WTC11 (cell line): ENCODE measurements at regions not wholly inside any gene's neighbourhood (a gene's known extent, or its start where the extent isn't known, plus 50 kb on each side); places are given as distances from the start of the nearest gene placed in this dataset. TPM values are rescaled to one million over a fixed set of nuclear protein-coding genes. Genes with fewer than 3 reads are reported as not detected.

ENCODE experiments used
- ATAC-seq: fragments of 200-7000 bp; cut with Tn5 transposase; 2 replicates; pipeline ENCODE4 v1.10.0; 2021; ENCODE audit warnings: mild to moderate bottlenecking, moderate library complexity
- CTCF ChIA-PET: fragments of 300-600 bp; sonication (Branson Sonifier 250); formaldehyde crosslinking; loops from one replicate; lab custom pipeline; 2021; ENCODE audit warnings: antibody characterized with exemption; lab: Charles Lee
- POLR2A ChIA-PET: fragments of 350-600 bp; sonication (Branson Sonifier 250); formaldehyde crosslinking; loops from one replicate; lab custom pipeline; 2021; ENCODE audit warnings: antibody characterized with exemption; lab: Charles Lee
- DNase-seq: peaks from one replicate; pipeline ENCODE4 v3.0.0; 2021; ENCODE audit warnings: low spot score
- H3K27ac Mint-ChIP-seq: 2 replicates; pipeline ENCODE4 v1.8.0; 2021; ENCODE audit warnings: mixed read lengths
- H3K27me3 Mint-ChIP-seq: 2 replicates; pipeline ENCODE4 v1.8.0; 2021; ENCODE audit warnings: low read depth, mild to moderate bottlenecking, moderate library complexity, mixed read lengths
- H3K36me3 Mint-ChIP-seq: 2 replicates; pipeline ENCODE4 v1.8.0; 2021; ENCODE audit warnings: mixed read lengths
- H3K4me1 Mint-ChIP-seq: 2 replicates; pipeline ENCODE4 v1.8.0; 2022; ENCODE audit warnings: mixed read lengths
- H3K4me3 Mint-ChIP-seq: 2 replicates; pipeline ENCODE4 v1.8.0; 2021; ENCODE audit warnings: mild to moderate bottlenecking, moderate library complexity, mixed read lengths
- H3K9me3 Mint-ChIP-seq: 2 replicates; pipeline ENCODE4 v1.8.0; 2021; ENCODE audit warnings: mixed read lengths
- CREM ChIP-seq: sonication (generic); formaldehyde crosslinking; IDR thresholded peaks from 2 replicates; pipeline ENCODE4 v1.8.1; 2022; ENCODE audit warnings: mild to moderate bottlenecking, missing genetic modification reagents, moderate library complexity
- CTCF ChIP-seq: fragments of 200-600 bp; IDR thresholded peaks from 2 replicates; pipeline ENCODE4 v1.8.0; 2022; ENCODE audit warnings: antibody characterized with exemption
- HMGA2 ChIP-seq: fragments of 250-450 bp; sonication (Bioruptor Pico); IDR thresholded peaks from 2 replicates; pipeline ENCODE4 v1.4.0; 2021; ENCODE audit warnings: mild to moderate bottlenecking, moderate library complexity
- JAZF1 ChIP-seq: fragments of 250-450 bp; sonication (Bioruptor Pico); IDR thresholded peaks from 2 replicates; pipeline ENCODE4 v1.9.0; 2021; ENCODE audit warnings: moderate library complexity, mild to moderate bottlenecking, inconsistent platforms
- NR1H2 ChIP-seq: sonication (generic); formaldehyde crosslinking; IDR thresholded peaks from 2 replicates; pipeline ENCODE4 v1.9.0; 2021; ENCODE audit warnings: mild to moderate bottlenecking, moderate library complexity, missing genetic modification reagents
- PREB ChIP-seq: sonication (generic); formaldehyde crosslinking; IDR thresholded peaks from 2 replicates; pipeline ENCODE4 v1.8.1; 2022; ENCODE audit warnings: mild to moderate bottlenecking, missing genetic modification reagents, moderate library complexity, borderline replicate concordance
- ZNF138 ChIP-seq: sonication (generic); formaldehyde crosslinking; conservative IDR thresholded peaks from 2 replicates; pipeline ENCODE4 v1.8.1; 2022; ENCODE audit warnings: mild to moderate bottlenecking, moderate library complexity, missing genetic modification reagents
- microRNA-seq: library from miRNA; unstranded; fragments of <30 nt; microRNA quantifications from one replicate; pipeline ENCODE4 v1.2.0, GENCODE V29; 2022; ENCODE audit warnings: borderline number of aligned reads

- peaks cover 2% of the 10 kb centered on the region; the same call in 1 of the 2 replicates for H3K36me3 Mint-ChIP-seq
- no peak for TF ChIP-seq HMGA2 (CRISPR knock-in tag)
- 0 out of 2 replicates have a peak, but pooled peaks have one; percentile 14 for TF ChIP-seq ZNF138 (CRISPR knock-in tag)
- peak; percentile 96 for TF ChIP-seq CTCF
- no peak for TF ChIP-seq NR1H2 (CRISPR knock-in tag)
- no peak overlapping the region for H3K27ac Mint-ChIP-seq
- DNase-seq (peak; percentile 96), ATAC-seq (peak; percentile 97)
- no peak overlapping the region for H3K4me3 Mint-ChIP-seq
- H3K4me1 Mint-ChIP-seq: peaks cover 12% of the 10 kb centered on the region
- ChIA-PET POLR2A (no interaction called here), CTCF (interaction anchor here (0.6 to 3.2 kb wide), 20 partner anchors 9 to 266 kb away, joined by 3 to 27 read pairs (median 5); partner anchors contain the start of gene TENM4)
- peaks cover 14% of the 10 kb centered on the region for H3K9me3 Mint-ChIP-seq
- H3K27me3 Mint-ChIP-seq: peaks cover 6% of the 10 kb centered on the region; the same call in 1 of the 2 replicates
These were observed 52.8 kb upstream of the TENM4 start for GRCh38 chr11:79493555-79494171.

- Mint-ChIP-seq H3K4me3 (no peak overlapping the region), H3K36me3 (no peaks in the 10 kb centered on the region), H3K9me3 (peaks cover 3% of the 10 kb centered on the region; the same call in 1 of the 2 replicates)
- no peak for ATAC-seq
- TF ChIP-seq CREM (CRISPR knock-in tag) (no peak), JAZF1 (CRISPR knock-in tag) (no peak), PREB (CRISPR knock-in tag) (no peak)
- TF ChIP-seq, all 79 proteins: peak for 0
- Mint-ChIP-seq H3K27me3 (peaks cover 8% of the 10 kb centered on the region; the same call in 1 of the 2 replicates), H3K4me1 (peaks cover 22% of the 10 kb centered on the region), H3K27ac (no peak overlapping the region)
- ChIA-PET POLR2A (no interaction called here), CTCF (interaction anchor here (0.6 to 3.2 kb wide), 6 partner anchors 19 to 98 kb away, joined by 3 to 27 read pairs (median 12); no protein-coding TSS in a partner anchor)
- no peak for DNase-seq
These were observed 51.2 kb upstream of the TENM4 start for GRCh38 chr11:79492008-79492407.

Small RNAs in the stretch of these regions (microRNA-seq; reads per million reads assigned to microRNA genes)
- not detected for gene MIR4300
